Myocyte (in vitro differentiated cells): ENCODE measurements at regions not wholly inside any gene's neighbourhood (a gene's known extent, or its start where the extent isn't known, plus 50 kb on each side); places are given as distances from the start of the nearest gene placed in this dataset.
A peak's percentile ranks its signal among the peaks of the same experiment; 100 is the strongest.
"Not testable (repeated sequence)": the region's sequence is repeated elsewhere in the genome, so short reads cannot be mapped to it uniquely, and the experiment has no call there.

Experiments used
- DNase-seq: peaks from one replicate; pipeline ENCODE4 v3.0.0-alpha.2; 2012; ENCODE audit warnings: low read depth

DNA sequence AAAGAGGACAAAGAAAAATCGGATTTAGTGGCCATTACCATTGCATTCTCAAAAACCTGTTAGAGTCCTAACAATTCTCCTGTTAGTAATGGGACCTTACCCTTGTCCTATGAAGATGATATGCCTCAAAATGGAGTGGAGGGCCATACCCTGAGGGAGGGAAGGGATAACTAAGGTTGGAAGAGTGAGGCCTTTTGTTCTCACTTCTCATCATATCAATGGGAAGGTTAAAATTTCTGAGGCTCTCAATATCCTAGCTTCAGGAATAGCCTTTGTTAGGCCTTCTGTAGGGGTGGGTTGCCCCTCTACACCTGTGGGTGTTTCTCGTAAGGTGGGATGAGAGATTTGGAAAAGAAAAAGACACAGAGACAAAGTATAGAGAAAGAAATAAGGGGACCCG lies 109.4 kb upstream of the SGIP1 start:
- DNase-seq: not testable (repeated sequence)

DNA sequence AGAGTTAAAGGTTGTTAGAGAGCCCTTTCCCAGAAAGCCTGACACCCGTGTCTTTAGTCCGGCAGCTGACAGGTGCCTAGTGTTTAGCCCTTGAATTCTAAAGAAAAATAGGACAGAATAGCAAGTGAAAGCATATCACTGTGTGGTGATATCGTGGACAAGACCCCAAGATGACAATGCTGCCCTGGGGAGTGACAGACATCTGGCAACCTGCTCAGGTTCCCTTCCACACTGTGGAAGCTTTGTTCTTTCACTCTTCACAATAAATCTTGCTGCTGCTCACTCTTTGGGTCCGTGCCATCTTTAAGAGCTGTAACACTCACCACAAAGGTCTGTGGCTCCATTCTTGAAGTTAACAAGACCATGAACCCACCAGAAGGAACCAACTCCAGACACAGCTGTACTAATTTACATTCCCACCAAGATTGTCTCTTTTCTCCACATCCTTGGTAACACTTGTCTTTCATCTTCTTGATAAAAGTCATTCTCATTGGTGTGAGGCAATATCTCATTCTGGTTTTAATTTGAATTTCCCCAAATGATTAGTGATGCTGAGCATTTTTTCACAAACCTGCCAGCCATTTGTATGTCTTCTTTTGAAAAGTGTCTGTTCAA lies 107.6 kb upstream of the SGIP1 start:
- DNase-seq: no peak

DNA sequence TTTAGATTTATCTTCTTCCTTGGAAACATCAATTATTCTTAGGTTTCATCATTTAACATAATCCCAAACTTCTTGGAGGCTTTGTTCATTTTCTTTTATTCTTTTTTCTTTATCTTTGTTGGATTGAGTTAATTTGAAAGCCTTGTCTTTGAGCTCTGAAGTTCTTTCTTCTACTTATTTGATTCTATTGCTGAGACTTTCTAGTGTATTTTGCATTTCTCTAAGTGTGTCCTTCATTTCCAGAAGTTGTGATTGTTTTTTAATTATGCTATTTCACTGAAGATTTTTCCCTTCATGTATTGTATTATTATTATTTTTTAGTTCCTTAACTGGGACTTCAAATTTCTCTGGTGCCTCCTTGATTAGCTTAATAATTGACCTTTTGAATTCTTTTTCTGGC lies 103.1 kb upstream of the SGIP1 start:
- not testable (repeated sequence) for DNase-seq

DNA sequence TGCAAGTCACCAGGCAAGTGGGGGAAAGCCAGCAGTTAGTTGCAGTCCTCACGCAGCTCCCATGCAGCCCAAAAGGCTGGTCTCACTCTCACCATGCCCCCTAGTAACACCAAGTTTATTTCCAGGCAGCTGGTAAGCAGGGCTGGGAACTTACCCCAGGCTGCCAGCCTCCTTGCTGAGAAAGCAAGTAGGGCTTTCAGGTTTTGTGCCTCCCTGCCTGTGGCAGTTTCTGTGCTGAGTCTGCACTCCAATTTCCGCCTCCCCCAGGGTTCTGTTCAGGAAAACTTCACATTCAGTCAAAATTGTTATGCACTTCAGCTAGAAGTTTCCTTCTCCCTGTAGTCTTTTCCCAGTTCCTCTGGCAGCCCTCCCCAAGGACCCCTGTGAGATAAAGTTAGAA lies 102.0 kb upstream of the SGIP1 start:
- DNase-seq: no peak

DNA sequence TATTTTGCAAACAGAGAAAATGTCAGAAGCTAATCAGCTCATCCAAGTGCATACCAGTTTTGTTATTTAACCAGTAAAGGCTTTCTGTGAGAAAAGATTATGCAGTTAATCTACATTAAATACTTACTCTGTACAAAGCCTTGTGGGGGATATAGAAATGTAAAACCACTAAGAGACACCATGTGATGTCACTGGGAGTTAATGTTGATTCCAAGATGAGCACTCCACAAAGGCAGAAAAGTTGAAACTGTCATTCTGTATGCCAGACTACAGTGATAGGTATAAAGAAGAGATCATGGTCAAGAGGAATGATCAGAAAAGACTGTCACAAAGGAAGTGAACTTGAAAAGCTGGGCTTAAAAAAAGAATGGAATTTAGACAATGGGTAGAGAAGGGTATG lies 100.3 kb upstream of the SGIP1 start:
- no peak for DNase-seq

DNA sequence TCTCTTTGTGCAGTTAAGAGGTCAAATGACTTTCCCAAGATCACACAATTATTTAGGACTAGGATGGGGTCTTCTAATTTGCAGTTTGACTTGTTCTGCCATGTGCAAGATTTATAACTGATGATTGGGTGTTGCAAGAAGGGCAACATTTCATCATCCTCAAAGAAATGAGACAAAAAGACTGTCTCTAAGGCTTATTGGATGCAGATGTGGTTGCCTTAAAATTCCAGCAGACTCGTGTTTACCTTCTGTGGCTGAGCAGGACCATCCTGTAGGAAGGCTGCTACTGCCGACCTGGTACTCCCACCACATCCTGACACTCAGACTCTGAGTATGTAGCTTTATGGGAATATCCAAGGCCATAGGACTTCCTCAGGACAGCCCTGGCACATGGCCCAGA lies 99.9 kb upstream of the SGIP1 start:
- no peak for DNase-seq

DNA sequence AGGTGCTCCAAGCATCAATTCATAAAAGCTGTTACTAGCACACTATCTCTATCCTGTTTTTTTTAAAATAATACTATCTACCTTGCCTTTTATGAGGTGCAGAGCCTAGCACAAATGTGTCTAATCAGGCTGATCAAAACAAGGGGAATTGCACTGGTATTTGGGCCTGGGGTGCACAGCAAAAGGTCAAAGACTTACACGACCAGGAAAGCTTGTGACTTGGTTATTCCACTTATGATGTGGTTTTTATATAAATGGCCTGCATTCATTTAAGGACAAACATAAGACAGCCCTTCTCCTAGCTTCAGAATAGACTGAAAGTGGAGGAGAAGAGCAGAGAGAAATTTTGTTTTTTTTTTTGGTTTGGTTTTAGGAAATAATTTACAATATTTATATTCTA lies 98.4 kb upstream of the SGIP1 start:
- no peak for DNase-seq

DNA sequence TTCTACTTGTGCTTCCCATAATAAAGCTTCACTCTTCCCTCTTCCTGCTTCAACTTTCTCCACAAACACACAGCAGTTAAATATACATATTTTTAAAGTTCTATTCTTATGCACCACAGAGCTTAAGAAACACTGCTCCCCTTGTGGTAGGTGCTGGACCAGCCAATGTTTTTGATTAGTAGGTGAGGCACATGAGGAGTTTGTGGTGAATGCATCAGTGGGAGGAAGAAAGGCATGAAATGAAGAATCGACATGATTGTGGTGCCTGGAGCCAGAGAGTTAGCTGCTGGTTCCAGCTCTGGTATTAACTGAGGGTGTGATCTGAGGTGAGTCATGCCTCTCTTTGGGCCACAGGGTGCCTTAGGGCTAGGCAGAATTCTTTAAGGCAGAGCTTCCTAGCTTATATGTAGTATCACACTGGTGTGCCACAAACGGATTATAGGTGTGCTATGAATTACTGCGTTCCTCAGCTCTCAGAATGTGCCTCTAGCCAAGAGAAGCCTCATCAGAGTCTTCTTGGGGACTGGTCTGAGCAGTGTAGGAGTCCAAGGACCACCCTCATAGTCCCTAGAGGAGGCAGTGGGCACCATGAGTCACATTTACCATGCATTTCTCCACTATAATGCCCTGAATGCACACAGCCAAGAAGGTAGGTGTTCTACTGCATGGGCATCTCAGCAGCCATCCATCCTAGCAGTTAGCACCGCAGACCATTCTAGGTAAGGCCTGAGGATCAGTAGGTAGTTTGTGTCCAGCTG lies 97.4 kb upstream of the SGIP1 start:
- DNase-seq: peak; percentile 52

DNA sequence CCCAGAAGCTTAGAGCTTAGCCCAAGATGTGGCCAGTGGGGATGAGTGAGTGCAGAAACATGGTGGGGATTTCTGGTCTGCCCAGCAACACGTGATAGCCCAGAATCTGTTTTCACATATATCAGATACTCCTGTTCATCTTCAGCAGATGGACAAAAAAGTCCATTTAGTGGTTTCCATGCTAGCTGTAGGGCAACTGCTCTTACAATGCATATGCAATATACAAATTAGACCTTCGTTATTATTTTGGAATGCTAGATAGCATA lies 96.9 kb upstream of the SGIP1 start:
- DNase-seq: no peak

DNA sequence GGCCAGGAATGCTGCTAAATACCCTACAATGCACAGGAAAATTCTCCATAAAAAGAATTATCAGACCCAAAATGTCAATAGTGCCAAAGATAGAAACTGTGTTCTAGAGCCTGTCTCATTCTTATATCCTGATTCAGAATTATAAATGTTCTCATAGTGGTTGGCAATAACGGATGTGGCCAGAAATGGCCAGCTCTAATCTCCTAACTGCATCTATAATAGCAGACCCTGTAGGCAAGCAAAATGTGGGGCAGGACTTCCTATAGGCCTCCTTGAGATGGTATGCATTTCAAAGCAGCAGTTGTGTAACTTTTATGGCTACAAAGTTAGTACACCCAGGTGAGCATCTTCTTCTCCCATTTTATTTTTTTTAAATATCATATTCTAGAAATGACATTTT lies 95.9 kb upstream of the SGIP1 start:
- no peak for DNase-seq

DNA sequence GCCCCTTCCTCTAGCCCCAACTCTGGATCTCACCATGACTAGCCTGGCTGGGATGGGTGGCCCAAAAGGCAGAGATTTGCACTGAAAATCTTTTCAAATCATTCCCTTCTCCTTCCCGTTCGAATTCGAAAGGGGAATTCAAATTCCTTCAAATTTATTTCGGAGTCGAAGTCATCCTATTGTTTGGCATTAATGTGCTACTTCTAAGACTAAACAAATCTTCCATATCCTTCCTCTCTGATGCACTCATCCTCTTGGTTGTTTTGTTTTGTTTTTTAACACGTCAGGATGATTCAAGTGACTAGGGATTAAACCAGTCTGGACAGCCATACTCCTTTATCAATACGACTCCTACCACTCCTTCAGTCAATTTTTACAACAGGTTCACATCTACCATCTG lies 95.5 kb upstream of the SGIP1 start:
- DNase-seq: no peak

DNA sequence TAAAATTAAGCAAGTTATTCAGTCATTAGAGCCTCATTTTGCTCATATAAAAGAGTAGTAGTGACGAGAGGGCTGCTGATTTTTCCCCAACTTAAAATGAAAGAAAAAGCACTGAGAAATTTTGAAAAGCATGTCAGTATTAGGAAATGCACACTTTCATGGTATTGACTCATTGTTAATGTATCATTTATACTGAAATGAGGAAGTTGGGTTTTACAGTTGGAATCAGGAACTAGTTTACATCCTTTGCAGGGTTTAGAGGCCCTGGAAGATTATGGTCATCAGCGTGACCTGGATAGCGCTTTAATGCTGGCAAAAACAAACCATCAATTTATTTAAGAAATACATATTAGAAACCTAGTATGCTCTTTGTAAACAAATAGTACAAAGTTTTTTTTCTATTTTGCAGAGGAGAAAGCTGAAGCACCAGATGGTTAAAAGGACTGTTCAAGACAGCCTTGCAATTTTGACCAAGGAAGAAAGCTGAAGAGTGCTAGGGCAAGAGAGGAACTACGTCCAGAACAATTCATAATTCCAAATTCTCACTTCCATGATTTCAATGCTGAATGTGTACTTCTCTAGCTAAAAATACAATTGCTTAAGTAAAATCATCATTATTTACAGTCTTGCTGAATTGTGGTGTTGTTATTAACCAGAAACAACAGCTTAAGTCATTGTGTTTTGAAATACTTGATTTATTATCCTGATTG lies 94.8 kb upstream of the SGIP1 start:
- DNase-seq: no peak

DNA sequence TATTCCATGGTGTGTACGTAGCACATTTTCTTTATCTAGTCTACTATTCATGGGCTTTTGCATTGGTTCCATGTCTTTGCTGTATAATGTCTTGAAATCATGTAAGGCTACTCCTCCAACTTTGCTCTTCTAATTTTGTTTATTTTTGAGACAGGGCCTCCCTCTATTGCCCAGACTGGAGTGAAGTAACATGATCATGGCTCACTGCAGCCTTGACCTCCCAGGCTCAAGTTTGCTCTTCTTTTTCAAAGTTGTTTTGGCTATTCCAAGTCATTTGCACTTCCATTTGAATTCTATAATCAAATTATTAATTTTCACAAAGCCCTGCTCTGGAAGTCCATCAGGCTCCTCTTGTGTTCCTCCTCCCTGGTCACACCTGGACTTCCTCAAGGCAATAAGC lies 90.2 kb upstream of the SGIP1 start:
- DNase-seq: no peak

DNA sequence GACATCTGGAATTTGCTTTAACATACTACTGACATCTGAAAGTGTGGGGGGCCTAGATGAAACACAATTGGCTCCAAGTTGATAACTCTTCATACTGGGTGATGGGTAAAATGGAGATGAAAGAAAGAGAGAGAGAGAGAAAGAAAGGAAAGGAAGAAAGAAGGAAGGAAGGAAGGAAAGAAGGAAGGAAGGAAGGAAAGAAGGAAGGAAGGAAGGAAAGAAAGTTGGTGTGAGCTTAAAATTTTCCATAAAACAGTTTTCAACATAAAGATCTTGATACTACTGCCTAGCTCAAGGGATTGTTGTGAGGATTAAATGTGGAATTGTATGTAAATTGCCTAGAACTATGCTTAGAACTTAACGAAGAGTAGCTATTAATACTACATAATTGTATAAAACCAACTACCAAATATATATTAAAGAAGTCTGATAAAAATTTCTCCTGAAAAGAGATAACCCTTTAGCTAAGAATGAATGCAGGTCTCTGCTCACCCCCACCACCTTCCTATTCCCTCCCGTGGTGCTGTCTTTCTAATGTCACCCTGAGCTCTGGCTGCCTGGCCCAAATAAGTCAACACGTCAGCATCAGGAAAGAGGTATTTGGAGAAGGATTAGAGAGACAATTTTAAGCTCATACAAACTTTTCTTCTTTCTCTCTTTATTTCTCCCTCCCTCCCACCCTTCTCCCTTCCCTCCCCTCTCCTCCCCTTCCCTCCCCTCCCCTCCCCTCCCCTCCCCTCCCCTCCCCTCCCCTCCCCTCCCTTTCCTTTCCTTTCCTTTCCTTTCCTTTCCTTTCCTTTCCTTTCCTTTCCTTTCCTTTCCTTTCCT lies 89.3 kb upstream of the SGIP1 start:
- DNase-seq: no peak

DNA sequence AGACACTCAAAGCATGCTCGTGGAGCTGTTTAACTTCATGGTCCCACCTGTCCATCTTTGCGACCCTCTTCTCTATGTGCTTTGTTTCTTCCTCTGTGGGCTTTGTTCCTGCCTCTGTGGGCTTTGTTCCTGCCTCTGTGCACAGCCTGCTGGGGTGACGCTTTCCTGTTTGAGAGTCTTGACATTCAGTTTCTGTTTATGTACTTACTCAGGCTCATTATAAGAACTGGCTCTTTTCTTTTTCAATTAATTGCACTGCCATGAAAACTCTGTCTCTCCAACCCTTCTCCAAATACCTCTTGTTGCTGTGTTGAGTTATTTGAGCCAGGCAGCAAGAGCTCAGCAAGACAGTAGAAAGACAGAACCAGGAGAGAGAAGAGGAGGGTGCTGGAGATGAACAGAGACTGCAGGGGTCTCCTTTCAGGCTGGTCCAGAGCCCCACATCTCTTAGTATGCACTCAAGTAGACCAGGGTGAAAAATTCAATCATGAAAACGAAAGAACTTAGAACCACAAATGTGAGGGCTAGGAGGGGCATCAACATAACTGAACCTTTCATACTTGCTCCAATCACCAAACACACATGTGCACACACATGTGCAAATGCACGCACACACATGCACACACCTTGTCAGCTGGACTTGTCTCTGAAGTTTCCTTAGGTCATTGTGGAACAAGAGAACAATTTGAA lies 88.3 kb upstream of the SGIP1 start:
- no peak for DNase-seq

DNA sequence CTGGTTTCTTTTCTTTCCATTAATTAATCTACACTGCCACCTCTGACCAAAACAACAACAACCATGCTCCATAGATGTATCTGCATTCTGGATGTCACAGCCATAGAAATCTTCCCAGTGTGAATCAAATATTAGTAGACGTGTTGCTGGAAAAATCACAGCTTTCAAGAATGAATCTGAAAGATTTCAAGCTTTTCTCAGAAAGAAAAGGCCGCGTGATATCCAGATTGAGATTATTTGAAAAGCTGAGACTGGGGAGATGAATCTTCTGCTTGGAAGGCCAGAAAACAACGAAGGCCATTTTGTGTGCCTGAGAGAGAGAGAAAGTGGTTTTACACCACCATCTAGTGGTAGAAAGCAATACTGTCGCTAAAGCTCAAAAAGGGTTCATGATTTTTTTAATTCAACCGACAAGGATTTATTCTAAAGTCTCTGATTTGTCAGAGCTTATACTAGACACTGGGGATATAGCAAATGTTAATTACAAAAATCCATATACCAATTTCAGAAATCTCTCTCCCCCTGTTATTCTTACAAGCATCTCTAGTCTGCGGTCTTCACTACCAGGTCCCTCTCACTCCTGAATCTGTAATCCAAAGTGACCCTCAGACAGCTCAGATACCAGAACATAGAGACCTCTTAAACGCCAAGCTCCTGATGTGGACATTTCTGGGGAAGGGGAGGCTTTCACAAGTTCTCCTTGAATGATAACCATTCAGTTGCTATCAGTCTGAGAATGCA lies 87.5 kb upstream of the SGIP1 start:
- peak; percentile 77 for DNase-seq

DNA sequence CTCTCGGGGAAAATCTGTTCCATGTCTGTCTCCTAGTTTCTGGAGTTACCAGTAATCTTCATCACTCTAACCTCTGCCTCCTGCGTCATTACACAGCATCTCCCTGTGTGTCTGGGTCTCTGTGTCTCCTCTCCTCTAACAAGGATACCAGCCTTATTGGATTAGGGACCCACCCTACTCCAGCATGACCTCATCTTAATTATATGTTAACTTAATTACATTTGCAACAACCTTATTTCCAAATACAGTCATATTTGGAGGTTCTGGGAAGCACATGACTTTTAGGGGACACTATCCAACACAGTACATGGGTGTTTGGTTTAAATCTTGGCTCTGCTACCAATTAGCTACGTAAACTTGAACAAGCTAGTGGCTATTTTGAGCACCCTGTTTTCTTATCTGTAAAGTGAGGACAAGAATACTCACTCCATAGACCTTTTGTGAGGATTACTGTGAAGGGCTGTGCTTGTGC lies 83.9 kb upstream of the SGIP1 start:
- DNase-seq: no peak

DNA sequence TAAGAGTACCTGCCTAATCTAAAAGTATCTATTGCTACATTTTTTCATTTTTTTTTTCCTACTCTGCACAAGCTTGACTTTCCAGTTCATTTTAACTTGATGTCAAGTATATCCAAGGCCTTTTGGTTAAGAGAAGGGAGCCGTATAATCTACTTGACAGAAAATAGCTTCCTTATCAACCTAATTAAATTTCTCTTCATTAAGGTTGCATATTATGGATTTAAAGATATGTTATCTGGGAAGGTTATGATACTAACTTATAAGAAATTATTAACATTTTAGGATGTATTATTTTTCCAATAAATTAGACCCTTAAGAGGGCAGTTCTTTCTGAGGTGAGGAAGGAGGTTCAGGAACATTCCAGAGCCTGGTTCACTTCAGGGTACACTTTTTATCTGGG lies 83.1 kb upstream of the SGIP1 start:
- no peak for DNase-seq

DNA sequence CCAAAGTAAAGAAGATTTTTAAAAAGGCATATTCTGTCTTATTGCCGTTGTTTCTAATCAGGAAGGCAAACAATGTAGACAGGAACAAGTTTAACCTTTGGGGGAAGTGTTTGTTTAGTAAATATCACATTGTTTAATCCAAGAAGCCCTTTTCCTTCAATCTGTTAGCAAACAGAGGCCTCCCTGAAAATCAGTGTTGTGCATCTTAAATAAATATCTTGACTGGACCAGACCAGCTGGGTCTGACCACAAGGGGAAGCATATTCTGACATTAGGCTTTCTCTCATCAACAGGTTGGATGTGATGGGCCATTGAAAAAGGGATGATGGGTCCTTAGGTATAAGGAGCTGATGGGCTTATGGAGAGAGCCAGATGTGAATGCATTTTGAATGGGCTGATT lies 81.8 kb upstream of the SGIP1 start:
- no peak for DNase-seq

DNA sequence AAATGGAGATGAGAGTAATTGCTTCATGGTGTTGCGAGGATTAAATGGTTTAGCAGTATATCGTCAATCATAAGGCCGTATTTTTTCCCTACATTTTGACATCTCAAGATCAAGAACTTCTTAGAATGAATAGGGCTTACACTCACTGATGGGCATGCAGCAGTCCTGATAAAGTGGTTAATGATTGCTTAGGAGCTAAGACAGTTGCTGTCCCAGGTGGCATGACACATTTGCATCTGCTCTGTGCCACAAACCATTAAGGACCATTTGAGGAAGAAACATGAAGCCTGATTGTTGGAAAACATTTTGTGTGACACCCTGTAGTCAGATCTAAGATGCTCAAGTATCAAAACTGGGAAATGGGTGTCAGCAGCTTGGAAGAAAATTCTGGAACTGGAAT lies 81.0 kb upstream of the SGIP1 start:
- no peak for DNase-seq

DNA sequence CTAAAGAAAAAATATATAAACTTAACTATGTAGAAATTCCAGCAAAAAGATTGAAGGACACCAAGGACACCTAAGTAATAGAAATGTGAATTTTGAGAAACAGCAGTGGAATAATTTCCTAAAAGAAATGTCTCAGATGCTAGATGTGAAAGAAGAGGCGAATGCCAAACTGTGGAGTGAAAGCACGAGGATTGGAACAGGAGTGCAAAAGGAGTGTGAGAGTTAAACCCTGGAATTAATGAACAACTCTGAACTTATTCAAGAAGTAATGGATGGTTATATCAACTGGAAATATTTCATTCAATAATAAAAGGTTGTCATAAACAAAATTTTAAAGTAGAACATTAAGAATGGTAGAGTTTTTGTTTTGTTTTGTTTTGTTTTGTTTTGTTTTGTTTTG lies 78.5 kb upstream of the SGIP1 start:
- DNase-seq: no peak
